ENCODE measurements at regions not wholly inside any gene's neighbourhood (a gene's known extent, or its start where the extent isn't known, plus 50 kb on each side); places are given as distances from the start of the nearest gene placed in this dataset.
"Not testable (repeated sequence)": the region's sequence is repeated elsewhere in the genome, so short reads cannot be mapped to it uniquely, and the experiment has no call there.

DNA sequence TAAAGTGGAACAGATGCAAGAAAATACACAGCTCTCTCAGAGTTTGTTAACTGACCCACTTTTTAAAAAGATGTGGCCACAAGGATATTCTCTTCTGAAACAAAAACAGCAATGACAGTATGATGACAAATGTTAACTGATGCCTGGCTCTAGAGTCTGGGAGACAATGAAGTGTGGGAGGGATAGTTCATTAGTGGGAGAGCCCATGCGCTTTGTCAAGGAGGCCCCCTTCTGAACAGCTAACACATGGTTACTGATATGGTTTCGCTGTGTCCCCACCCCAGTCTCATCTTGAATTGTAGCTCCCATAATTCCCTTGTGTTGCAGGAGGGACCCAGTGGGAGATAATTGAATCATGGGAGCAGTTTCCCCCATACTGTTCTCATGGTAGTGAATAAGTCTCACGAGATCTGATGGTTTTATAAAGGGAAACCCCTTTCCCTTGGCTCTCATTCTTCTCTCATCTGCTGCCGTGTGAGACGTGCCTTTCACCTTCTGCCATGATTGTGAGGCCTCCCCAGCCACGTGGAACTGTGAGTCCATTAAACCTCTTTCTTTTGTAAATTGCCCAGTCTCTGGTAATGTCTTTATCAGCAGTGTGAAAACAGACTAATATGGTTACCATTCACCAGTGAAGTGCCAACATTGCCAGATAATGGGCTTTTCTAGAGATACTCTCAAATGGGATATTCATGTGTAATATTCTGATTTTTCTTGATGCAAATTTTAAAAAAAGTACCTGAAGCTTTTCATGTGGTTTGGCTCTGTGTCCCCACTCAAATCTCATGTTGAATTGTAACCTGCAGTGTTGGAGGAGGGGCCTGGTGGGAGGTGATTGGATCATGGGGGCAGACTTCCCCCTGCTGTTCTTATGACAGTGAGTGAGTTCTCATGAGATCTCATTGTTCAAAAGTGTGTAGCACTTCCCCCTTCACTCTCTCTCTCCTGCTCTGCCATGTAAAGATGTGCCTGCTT, 435.8 kb downstream of the SHISA9 start:
- TF ChIP-seq, protein P1, sequence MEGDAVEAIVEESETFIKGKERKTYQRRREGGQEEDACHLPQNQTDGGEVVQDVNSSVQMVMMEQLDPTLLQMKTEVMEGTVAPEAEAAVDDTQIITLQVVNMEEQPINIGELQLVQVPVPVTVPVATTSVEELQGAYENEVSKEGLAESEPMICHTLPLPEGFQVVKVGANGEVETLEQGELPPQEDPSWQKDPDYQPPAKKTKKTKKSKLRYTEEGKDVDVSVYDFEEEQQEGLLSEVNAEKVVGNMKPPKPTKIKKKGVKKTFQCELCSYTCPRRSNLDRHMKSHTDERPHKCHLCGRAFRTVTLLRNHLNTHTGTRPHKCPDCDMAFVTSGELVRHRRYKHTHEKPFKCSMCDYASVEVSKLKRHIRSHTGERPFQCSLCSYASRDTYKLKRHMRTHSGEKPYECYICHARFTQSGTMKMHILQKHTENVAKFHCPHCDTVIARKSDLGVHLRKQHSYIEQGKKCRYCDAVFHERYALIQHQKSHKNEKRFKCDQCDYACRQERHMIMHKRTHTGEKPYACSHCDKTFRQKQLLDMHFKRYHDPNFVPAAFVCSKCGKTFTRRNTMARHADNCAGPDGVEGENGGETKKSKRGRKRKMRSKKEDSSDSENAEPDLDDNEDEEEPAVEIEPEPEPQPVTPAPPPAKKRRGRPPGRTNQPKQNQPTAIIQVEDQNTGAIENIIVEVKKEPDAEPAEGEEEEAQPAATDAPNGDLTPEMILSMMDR (IDR thresholded peaks at IDR 0.05; ENCODE audit: low read depth, low read length), result not testable (repeated sequence)
- not testable (repeated sequence) for TF ChIP-seq EZH2phosphoT487 (IDR thresholded peaks at IDR 0.05; ENCODE audit: low read depth)

Data from OCI-LY3 (cell line).